K562 (cell line): ENCODE measurements at regions not wholly inside any gene's neighbourhood (a gene's known extent, or its start where the extent isn't known, plus 50 kb on each side); places are given as distances from the start of the nearest gene placed in this dataset.

Experiments used
- C11orf30 ChIP-seq: fragments of 450-650 bp; IDR thresholded peaks from 2 replicates; pipeline ENCODE4 v1.6.1; 2016; ENCODE audit warnings: low read depth, mild to moderate bottlenecking
- RBM17 ChIP-seq: fragments of 200-400 bp; formaldehyde crosslinking; IDR thresholded peaks from 2 replicates; pipeline ENCODE4 v1.6.1; 2017; ENCODE audit warnings: low read depth, mild to moderate bottlenecking, low read length, borderline replicate concordance
- RFX7 ChIP-seq: fragments of 250-450 bp; sonication (Bioruptor Pico); IDR thresholded peaks from 2 replicates; pipeline ENCODE4 v1.5.1; 2021; ENCODE audit warnings: mild to moderate bottlenecking
- STAT5A ChIP-seq: IDR thresholded peaks from 2 replicates; pipeline ENCODE4 v1.6.1; 2012; ENCODE audit warnings: low read length, inconsistent platforms, borderline replicate concordance
- TAF15 ChIP-seq: fragments of 200-400 bp; formaldehyde crosslinking; IDR thresholded peaks from 2 replicates; pipeline ENCODE4 v1.6.1; 2017; ENCODE audit warnings: mild to moderate bottlenecking, low read depth, low read length, moderate library complexity
- ZNF354B ChIP-seq: fragments of 250-450 bp; sonication (Bioruptor Pico); IDR thresholded peaks from 2 replicates; pipeline ENCODE4 v1.4.0; 2020
- TF ChIP-seq, protein P1 (sequence below): IDR thresholded peaks from 2 replicates; pipeline ENCODE4 v1.6.1; 2011; ENCODE audit warnings: borderline replicate concordance, low read depth, mild to moderate bottlenecking, moderate library complexity, low read length; ENCODE audit not compliant: insufficient read depth, poor library complexity, severe bottlenecking
- TF ChIP-seq, protein P2 (sequence below): fragments of 450-650 bp; formaldehyde crosslinking; IDR thresholded peaks from 2 replicates; pipeline ENCODE4 v1.4.0; 2020; ENCODE audit warnings: mild to moderate bottlenecking, moderate library complexity

DNA sequence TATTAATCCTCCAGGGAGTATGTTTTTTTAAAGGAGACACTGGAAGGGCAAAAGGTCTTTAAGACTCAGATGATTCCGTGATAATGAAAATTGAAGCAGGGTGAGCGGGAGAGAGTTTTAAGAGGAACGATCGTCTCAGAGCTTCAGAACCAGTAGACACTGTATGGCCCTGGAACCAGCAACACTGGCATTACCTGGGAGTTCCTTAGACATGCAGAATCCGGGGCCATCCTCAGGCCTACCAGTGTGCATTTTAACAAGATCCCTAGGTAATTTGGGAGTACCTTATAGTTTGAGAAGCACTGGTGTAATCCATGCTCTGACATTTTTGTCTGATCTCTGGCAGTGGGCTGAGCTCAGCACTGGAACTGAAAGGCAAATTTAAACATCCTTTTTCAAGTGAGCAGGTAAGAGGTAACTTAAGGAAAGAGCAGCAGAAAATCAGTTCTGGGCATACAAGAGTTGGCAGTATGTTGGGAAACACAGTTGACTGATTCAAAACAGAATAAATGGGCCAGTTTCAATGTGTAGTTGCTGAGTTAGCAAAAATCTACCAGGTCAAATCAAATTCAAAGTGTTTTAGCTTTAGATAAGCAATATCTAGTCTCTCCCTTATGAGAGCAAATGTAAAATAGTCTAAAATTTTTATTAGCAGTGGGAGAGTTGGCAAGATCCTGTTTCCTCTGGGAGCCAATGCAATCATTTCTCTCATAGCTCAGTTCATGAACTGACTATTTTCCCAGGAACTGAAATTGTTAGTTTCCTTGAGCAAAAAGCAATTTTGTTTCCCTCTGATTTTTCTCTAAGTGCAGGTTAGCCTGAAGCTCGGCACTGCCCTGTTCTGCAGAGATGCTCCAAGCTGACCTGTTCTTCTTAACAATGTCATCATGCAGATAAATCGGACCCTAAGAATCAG, 97.2 kb upstream of the ELMO1 start (continued):
- TF ChIP-seq, protein P1, sequence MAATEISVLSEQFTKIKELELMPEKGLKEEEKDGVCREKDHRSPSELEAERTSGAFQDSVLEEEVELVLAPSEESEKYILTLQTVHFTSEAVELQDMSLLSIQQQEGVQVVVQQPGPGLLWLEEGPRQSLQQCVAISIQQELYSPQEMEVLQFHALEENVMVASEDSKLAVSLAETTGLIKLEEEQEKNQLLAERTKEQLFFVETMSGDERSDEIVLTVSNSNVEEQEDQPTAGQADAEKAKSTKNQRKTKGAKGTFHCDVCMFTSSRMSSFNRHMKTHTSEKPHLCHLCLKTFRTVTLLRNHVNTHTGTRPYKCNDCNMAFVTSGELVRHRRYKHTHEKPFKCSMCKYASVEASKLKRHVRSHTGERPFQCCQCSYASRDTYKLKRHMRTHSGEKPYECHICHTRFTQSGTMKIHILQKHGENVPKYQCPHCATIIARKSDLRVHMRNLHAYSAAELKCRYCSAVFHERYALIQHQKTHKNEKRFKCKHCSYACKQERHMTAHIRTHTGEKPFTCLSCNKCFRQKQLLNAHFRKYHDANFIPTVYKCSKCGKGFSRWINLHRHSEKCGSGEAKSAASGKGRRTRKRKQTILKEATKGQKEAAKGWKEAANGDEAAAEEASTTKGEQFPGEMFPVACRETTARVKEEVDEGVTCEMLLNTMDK, result no peak
- TF ChIP-seq RBM17 (no peak), RFX7 (CRISPR knock-in tag) (no peak), TAF15 (no peak), ZNF354B (no peak), STAT5A (no peak), C11orf30 (peak; percentile 78)
- TF ChIP-seq, protein P2, sequence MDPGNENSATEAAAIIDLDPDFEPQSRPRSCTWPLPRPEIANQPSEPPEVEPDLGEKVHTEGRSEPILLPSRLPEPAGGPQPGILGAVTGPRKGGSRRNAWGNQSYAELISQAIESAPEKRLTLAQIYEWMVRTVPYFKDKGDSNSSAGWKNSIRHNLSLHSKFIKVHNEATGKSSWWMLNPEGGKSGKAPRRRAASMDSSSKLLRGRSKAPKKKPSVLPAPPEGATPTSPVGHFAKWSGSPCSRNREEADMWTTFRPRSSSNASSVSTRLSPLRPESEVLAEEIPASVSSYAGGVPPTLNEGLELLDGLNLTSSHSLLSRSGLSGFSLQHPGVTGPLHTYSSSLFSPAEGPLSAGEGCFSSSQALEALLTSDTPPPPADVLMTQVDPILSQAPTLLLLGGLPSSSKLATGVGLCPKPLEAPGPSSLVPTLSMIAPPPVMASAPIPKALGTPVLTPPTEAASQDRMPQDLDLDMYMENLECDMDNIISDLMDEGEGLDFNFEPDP, result no peak
